Osteoblast (primary cell): ENCODE measurements at regions not wholly inside any gene's neighbourhood (a gene's known extent, or its start where the extent isn't known, plus 50 kb on each side); places are given as distances from the start of the nearest gene placed in this dataset.

Experiments used
- DNase-seq: peaks from one replicate; pipeline ENCODE4 v3.0.0; 2011; ENCODE audit warnings: low spot score, mixed read lengths; ENCODE audit not compliant: insufficient read length; ENCODE audit errors: missing footprints
- H2AFZ ChIP-seq: 2 replicates; pipeline ENCODE4 v1.6.0; 2011; ENCODE audit warnings: mild to moderate bottlenecking, low read length
- H3K27ac ChIP-seq: 2 replicates; pipeline ENCODE4 v1.5.1; 2011; ENCODE audit warnings: mild to moderate bottlenecking, low read depth, low read length, moderate library complexity
- H3K27me3 ChIP-seq: 2 replicates; pipeline ENCODE4 v1.6.0; 2012; ENCODE audit warnings: mild to moderate bottlenecking, control low read depth, inconsistent platforms, low read length, moderate library complexity; ENCODE audit not compliant: insufficient read depth
- H3K36me3 ChIP-seq: 2 replicates; pipeline ENCODE4 v1.5.1; 2011; ENCODE audit warnings: mild to moderate bottlenecking, low read length, control low read depth, moderate library complexity; ENCODE audit not compliant: insufficient read depth
- H3K4me1 ChIP-seq: 2 replicates; pipeline ENCODE4 v1.5.1; 2011; ENCODE audit warnings: mild to moderate bottlenecking, low read length, control low read depth, moderate library complexity; ENCODE audit not compliant: insufficient read depth
- H3K4me2 ChIP-seq: 2 replicates; pipeline ENCODE4 v1.6.0; 2011; ENCODE audit warnings: mild to moderate bottlenecking, low read length; ENCODE audit not compliant: insufficient read depth
- H3K4me3 ChIP-seq: fragments of 200-600 bp; sonication (generic); 3 replicates; pipeline ENCODE4 v1.5.1; 2012; ENCODE audit warnings: mild to moderate bottlenecking, low read length, inconsistent platforms; ENCODE audit not compliant: insufficient read depth
- H3K79me2 ChIP-seq: 2 replicates; pipeline ENCODE4 v1.6.0; 2012; ENCODE audit warnings: mild to moderate bottlenecking, low read length, control low read depth, inconsistent platforms; ENCODE audit not compliant: insufficient read depth
- H3K9me3 ChIP-seq: 2 replicates; pipeline ENCODE4 v1.5.1; 2011; ENCODE audit warnings: low read depth, low read length, control low read depth
- H4K20me1 ChIP-seq: 2 replicates; pipeline ENCODE4 v1.6.0; 2012; ENCODE audit warnings: mild to moderate bottlenecking, low read length, control low read depth; ENCODE audit not compliant: insufficient read depth
- CTCF ChIP-seq: IDR thresholded peaks from 2 replicates; pipeline ENCODE4 v1.5.1; 2011; ENCODE audit warnings: mild to moderate bottlenecking, low read depth, low read length, moderate library complexity; ENCODE audit errors: extremely low read depth

- Histone ChIP-seq H3K27me3 (peaks cover 7% of the 10 kb centered on the region), H3K79me2 (no peaks in the 10 kb centered on the region), H3K36me3 (no peaks in the 10 kb centered on the region), H3K4me1 (no peaks in the 10 kb centered on the region), H2AFZ (no peak overlapping the region), H4K20me1 (no peaks in the 10 kb centered on the region), H3K27ac (no peak overlapping the region), H3K4me2 (no peak overlapping the region), H3K4me3 (no peak overlapping the region), H3K9me3 (no peaks in the 10 kb centered on the region)
- TF ChIP-seq CTCF: no peak
- DNase-seq: no peak
Measured at GRCh38 chr13:95391785-95392184, 90.5 kb upstream of the ABCC4 start.

GRCh38 chr13:95392597-95392996 lies 91.3 kb upstream of the ABCC4 start:
- H3K36me3 ChIP-seq: no peaks in the 10 kb centered on the region
- no peak overlapping the region for H3K4me2 ChIP-seq
- H3K9me3 ChIP-seq: no peaks in the 10 kb centered on the region
- TF ChIP-seq CTCF: no peak
- no peak for DNase-seq
- H3K27ac ChIP-seq: no peak overlapping the region
- no peaks in the 10 kb centered on the region for H4K20me1 ChIP-seq
- H3K4me1 ChIP-seq: no peaks in the 10 kb centered on the region
- peaks cover 7% of the 10 kb centered on the region for H3K27me3 ChIP-seq
- H3K4me3 ChIP-seq: no peak overlapping the region
- no peaks in the 10 kb centered on the region for H3K79me2 ChIP-seq
- no peak overlapping the region for H2AFZ ChIP-seq

- peak overlapping the region; percentile 92 for H2AFZ ChIP-seq
- peaks cover 4% of the 10 kb centered on the region for H3K4me1 ChIP-seq
- H3K27ac ChIP-seq: no peak overlapping the region
- peak overlapping the region; percentile 71 for H3K4me3 ChIP-seq
- H4K20me1 ChIP-seq: no peaks in the 10 kb centered on the region
- DNase-seq: no peak
- H3K36me3 ChIP-seq: no peaks in the 10 kb centered on the region
- peaks cover 8% of the 10 kb centered on the region for H3K27me3 ChIP-seq
- peak overlapping the region; percentile 97 for H3K4me2 ChIP-seq
- H3K79me2 ChIP-seq: no peaks in the 10 kb centered on the region
- TF ChIP-seq CTCF: no peak
- no peaks in the 10 kb centered on the region for H3K9me3 ChIP-seq
Measured at GRCh38 chr13:95403349-95404140, 102.3 kb upstream of the ABCC4 start.

GRCh38 chr13:95404141-95404882 lies 103.1 kb upstream of the ABCC4 start:
- TF ChIP-seq CTCF: peak; percentile 94
- DNase-seq: peak; percentile 93
- H3K9me3 ChIP-seq: no peaks in the 10 kb centered on the region
- peak overlapping the region; percentile 97 for H3K4me2 ChIP-seq
- H3K4me1 ChIP-seq: peaks cover 4% of the 10 kb centered on the region
- H3K27me3 ChIP-seq: peaks cover 8% of the 10 kb centered on the region
- no peaks in the 10 kb centered on the region for H3K36me3 ChIP-seq
- H3K4me3 ChIP-seq: peak overlapping the region; percentile 71
- peak overlapping the region; percentile 92 for H2AFZ ChIP-seq
- H4K20me1 ChIP-seq: no peaks in the 10 kb centered on the region
- H3K79me2 ChIP-seq: no peaks in the 10 kb centered on the region
- H3K27ac ChIP-seq: no peak overlapping the region
